Nephron (organoid): ENCODE measurements at regions not wholly inside any gene's neighbourhood (a gene's known extent, or its start where the extent isn't known, plus 50 kb on each side); places are given as distances from the start of the nearest gene placed in this dataset.

Source experiments
- H3K27ac Mint-ChIP-seq, 3 experiments: 2 replicates each; pipeline ENCODE4 v1.8.0; 2020; ENCODE audit warnings: mixed read lengths in 3 of 3, mild to moderate bottlenecking in 2 of 3, moderate library complexity in 1 of 3
- H3K27me3 Mint-ChIP-seq: 2 replicates; pipeline ENCODE4 v1.8.0; 2021; ENCODE audit warnings: low read depth, mild to moderate bottlenecking, moderate library complexity, mixed read lengths
- H3K36me3 Mint-ChIP-seq: 2 replicates; pipeline ENCODE4 v1.8.0; 2020; ENCODE audit warnings: low read depth, mixed read lengths
- H3K4me1 Mint-ChIP-seq: 2 replicates; pipeline ENCODE4 v1.8.0; 2020; ENCODE audit warnings: mixed read lengths
- H3K4me3 Mint-ChIP-seq, 3 experiments: 2 replicates each; pipeline ENCODE4 v1.8.0; 2020; ENCODE audit warnings: mild to moderate bottlenecking in 3 of 3, mixed read lengths in 3 of 3, moderate library complexity in 2 of 3
- H3K9me3 Mint-ChIP-seq: 2 replicates; pipeline ENCODE4 v1.8.0; 2020; ENCODE audit warnings: mixed read lengths
- CTCF ChIP-seq, 3 experiments: fragments of 200-600 bp; sonication (generic); IDR thresholded peaks; one replicate each; pipeline ENCODE4 v1.5.0; 2021; ENCODE audit warnings: antibody characterized with exemption in 3 of 3; ENCODE audit not compliant: unreplicated experiment in 3 of 3

DNA sequence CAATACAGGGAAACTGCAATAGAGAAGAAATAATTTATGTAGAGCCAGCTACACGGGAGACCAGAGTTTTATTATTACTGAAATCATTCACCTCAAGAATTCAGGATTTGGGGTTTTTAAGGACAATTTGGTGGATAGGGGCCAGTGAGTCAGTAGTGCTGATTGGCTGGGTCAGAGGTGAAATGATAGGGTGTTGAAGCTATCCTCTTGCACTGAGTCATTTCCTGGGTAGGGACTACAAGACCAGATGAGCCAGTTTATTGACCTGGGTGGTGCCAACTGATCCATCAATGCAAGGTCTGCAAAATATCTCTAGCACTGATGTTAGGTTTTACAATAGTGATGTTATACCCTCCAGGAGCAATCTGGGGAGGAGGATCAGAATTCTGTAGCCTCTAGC lies 486.3 kb downstream of the LRIG3 start:
- no peaks in the 10 kb centered on the region for H3K36me3 Mint-ChIP-seq
- H3K9me3 Mint-ChIP-seq: peaks cover 1% of the 10 kb centered on the region
- H3K27me3 Mint-ChIP-seq: no peaks in the 10 kb centered on the region
- no peak for TF ChIP-seq CTCF (IDR thresholded peaks at IDR 0.05; ENCODE audit: unreplicated experiment in 3 of 3)
- H3K4me1 Mint-ChIP-seq: no peaks in the 10 kb centered on the region
- H3K4me3 Mint-ChIP-seq: no peak overlapping the region
- no peak overlapping the region for H3K27ac Mint-ChIP-seq

DNA sequence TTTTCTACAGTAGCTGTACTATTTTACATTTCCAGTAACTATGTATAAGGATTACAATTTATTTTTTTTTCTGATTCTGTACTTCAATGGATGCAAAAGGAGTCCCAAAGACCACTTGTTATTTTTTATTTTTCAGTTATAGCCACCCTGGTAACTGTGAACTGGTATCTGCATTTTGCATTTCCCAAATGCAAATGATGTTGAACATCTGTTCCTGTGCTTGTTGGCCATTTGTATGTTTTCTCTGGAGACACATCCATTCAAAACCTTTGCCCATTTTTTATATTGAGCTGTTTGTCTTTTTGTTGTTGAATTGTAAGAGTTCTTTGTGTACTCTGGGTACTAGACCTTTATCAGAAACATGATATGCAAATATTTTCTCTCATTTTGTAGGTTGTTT lies 485.6 kb downstream of the LRIG3 start:
- no peak for TF ChIP-seq CTCF (IDR thresholded peaks at IDR 0.05; ENCODE audit: unreplicated experiment in 3 of 3)
- H3K4me1 Mint-ChIP-seq: peaks cover 1% of the 10 kb centered on the region
- no peaks in the 10 kb centered on the region for H3K27me3 Mint-ChIP-seq
- H3K36me3 Mint-ChIP-seq: no peaks in the 10 kb centered on the region
- H3K4me3 Mint-ChIP-seq: no peak overlapping the region
- no peak overlapping the region for H3K27ac Mint-ChIP-seq
- H3K9me3 Mint-ChIP-seq: no peaks in the 10 kb centered on the region

DNA sequence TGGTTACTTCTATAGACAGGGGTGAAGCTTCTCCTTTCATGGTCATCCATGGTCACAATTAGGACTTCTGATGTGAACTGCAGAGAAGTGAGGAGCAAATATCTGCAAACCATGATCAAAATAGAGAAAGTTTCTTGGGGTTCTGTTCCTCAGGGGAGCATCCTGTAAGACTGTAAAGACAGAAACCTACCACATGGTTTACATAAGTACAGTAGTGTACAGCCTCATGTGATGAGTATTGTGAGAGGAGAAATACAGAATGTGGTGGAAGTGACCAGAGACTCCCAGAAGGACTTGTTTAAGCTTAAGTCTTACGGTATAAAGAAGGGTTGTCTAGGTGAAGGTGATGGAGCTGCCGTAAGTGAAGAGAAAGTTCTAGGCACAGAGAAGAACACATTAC lies 484.7 kb downstream of the LRIG3 start:
- Mint-ChIP-seq H3K4me3 (no peak overlapping the region), H3K9me3 (no peaks in the 10 kb centered on the region), H3K4me1 (peaks cover 9% of the 10 kb centered on the region), H3K27me3 (no peaks in the 10 kb centered on the region), H3K36me3 (no peaks in the 10 kb centered on the region), H3K27ac (no peak overlapping the region)
- no peak for TF ChIP-seq CTCF (IDR thresholded peaks at IDR 0.05; ENCODE audit: unreplicated experiment in 3 of 3)

- no peak for TF ChIP-seq CTCF (IDR thresholded peaks at IDR 0.05; ENCODE audit: unreplicated experiment in 3 of 3)
- Mint-ChIP-seq H3K27me3 (no peaks in the 10 kb centered on the region), H3K36me3 (no peaks in the 10 kb centered on the region), H3K4me1 (peaks cover 12% of the 10 kb centered on the region), H3K4me3 (no peak overlapping the region), H3K9me3 (no peaks in the 10 kb centered on the region), H3K27ac (no peak overlapping the region)
These were observed 478.8 kb downstream of the LRIG3 start for GRCh38 chr12:58441483-58441882.

DNA sequence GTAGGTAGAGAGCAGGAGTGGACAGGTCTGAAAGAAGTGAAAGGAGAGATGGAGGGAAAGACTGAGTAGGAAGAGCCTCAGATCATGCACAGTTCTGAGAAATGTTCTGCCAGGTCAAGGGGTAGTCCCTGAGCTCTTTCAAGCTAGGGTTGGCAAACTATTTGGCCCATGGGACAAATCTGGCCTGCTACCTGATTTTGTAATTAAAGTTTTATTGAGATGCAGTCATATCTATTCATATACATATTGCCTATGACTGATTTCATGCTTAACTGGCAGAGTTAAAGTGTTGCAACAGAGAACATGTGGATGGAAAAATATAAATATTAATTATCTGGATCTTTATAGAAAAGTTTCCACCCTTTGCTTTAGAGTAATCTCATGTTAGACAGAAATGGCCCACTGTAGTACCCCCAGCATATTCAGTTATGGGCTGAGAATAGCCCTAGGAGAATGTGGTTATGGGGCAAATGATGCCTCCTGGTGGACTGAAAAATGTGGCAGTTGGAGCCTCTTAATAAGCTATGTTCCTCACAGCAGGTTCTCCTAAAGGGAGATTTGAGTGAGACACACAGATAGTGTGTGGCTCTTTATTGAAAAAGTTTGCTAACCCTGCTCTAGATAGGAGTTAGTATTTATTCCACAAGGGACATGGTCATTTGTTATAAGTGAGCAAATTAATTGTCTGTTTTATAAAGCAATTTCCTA lies 476.9 kb downstream of the LRIG3 start:
- Mint-ChIP-seq H3K27ac (no peak overlapping the region), H3K36me3 (no peaks in the 10 kb centered on the region), H3K9me3 (no peaks in the 10 kb centered on the region), H3K4me1 (peaks cover 12% of the 10 kb centered on the region), H3K4me3 (no peak overlapping the region), H3K27me3 (no peaks in the 10 kb centered on the region)
- TF ChIP-seq CTCF (IDR thresholded peaks at IDR 0.05; ENCODE audit: unreplicated experiment in 3 of 3): peak in 2 of 3 experiments; percentile 12 to 19

- Mint-ChIP-seq H3K4me1 (peaks cover 12% of the 10 kb centered on the region), H3K36me3 (no peaks in the 10 kb centered on the region), H3K9me3 (no peaks in the 10 kb centered on the region), H3K27ac (no peak overlapping the region), H3K27me3 (no peaks in the 10 kb centered on the region), H3K4me3 (no peak overlapping the region)
- TF ChIP-seq CTCF (IDR thresholded peaks at IDR 0.05; ENCODE audit: unreplicated experiment in 3 of 3): no peak
These were observed 476.3 kb downstream of the LRIG3 start for GRCh38 chr12:58443981-58444371.
